DMS 273 (cell line): ENCODE measurements at regions not wholly inside any gene's neighbourhood (a gene's known extent, or its start where the extent isn't known, plus 50 kb on each side); places are given as distances from the start of the nearest gene placed in this dataset.
"Not testable (repeated sequence)": the region's sequence is repeated elsewhere in the genome, so short reads cannot be mapped to it uniquely, and the experiment has no call there.

ENCODE experiments used
- DNase-seq: peaks from one replicate; lab custom pipeline; 2025; ENCODE audit not compliant: unreplicated experiment; lab: John Stamatoyannopoulos, UW

GRCh38 chr12:116429826-116430360 lies 129.3 kb upstream of the MAP1LC3B2 start:
- DNase-seq: no peak

- DNase-seq: no peak
Measured at GRCh38 chr12:116430911-116431565, 128.1 kb upstream of the MAP1LC3B2 start.

GRCh38 chr12:116431677-116432300 lies 127.4 kb upstream of the MAP1LC3B2 start:
- DNase-seq: no peak

GRCh38 chr12:116432314-116432750 lies 126.8 kb upstream of the MAP1LC3B2 start:
- peak; percentile 46 for DNase-seq

- DNase-seq: no peak
Measured at GRCh38 chr12:116433249-116433648, 125.9 kb upstream of the MAP1LC3B2 start.

- peak; percentile 41 for DNase-seq
Measured at GRCh38 chr12:116434155-116435011, 124.8 kb upstream of the MAP1LC3B2 start.

GRCh38 chr12:116435984-116436383 lies 123.2 kb upstream of the MAP1LC3B2 start:
- no peak for DNase-seq

GRCh38 chr12:116436561-116437249 lies 122.5 kb upstream of the MAP1LC3B2 start:
- DNase-seq: no peak

GRCh38 chr12:116441292-116441691 lies 117.9 kb upstream of the MAP1LC3B2 start:
- no peak for DNase-seq

- no peak for DNase-seq
Measured at GRCh38 chr12:116442304-116442703, 116.9 kb upstream of the MAP1LC3B2 start.

- peak; percentile 14 for DNase-seq
Measured at GRCh38 chr12:116442946-116443345, 116.2 kb upstream of the MAP1LC3B2 start.

GRCh38 chr12:116443821-116444589 lies 115.2 kb upstream of the MAP1LC3B2 start:
- peak; percentile 75 for DNase-seq

- no peak for DNase-seq
Measured at GRCh38 chr12:116444590-116444943, 114.6 kb upstream of the MAP1LC3B2 start.

GRCh38 chr12:116448165-116448739 lies 110.9 kb upstream of the MAP1LC3B2 start:
- no peak for DNase-seq

GRCh38 chr12:116450406-116450910 lies 108.7 kb upstream of the MAP1LC3B2 start:
- no peak for DNase-seq

GRCh38 chr12:116452975-116453374 lies 106.2 kb upstream of the MAP1LC3B2 start:
- not testable (repeated sequence) for DNase-seq

GRCh38 chr12:116453631-116454030 lies 105.5 kb upstream of the MAP1LC3B2 start:
- DNase-seq: no peak

- DNase-seq: no peak
Measured at GRCh38 chr12:116454076-116454475, 105.1 kb upstream of the MAP1LC3B2 start.

- DNase-seq: no peak
Measured at GRCh38 chr12:116454950-116455447, 104.2 kb upstream of the MAP1LC3B2 start.
